ENCODE measurements at regions not wholly inside any gene's neighbourhood (a gene's known extent, or its start where the extent isn't known, plus 50 kb on each side); places are given as distances from the start of the nearest gene placed in this dataset.
"Not testable (repeated sequence)": the region's sequence is repeated elsewhere in the genome, so short reads cannot be mapped to it uniquely, and the experiment has no call there.

DNA sequence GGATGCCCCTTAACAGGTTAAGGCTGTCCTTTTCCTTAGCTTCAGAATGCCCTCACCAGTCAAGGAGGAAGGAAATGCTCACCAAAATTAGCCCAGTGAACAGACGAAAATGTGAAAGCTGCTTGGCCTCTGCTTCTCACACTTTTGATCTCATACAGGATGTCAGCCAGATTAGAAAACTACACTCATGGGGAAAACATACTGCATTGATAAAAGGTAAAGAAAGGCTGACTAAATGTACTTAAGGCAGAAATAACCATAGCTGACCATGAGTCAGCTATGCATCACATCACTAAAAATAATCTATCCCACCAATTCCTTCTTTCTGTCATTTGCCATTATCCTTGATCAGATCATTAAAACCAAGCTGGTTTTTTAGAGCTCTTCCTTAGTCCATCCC is 198.4 kb upstream of the TENT5A start:
- no peak for DNase-seq

DNA sequence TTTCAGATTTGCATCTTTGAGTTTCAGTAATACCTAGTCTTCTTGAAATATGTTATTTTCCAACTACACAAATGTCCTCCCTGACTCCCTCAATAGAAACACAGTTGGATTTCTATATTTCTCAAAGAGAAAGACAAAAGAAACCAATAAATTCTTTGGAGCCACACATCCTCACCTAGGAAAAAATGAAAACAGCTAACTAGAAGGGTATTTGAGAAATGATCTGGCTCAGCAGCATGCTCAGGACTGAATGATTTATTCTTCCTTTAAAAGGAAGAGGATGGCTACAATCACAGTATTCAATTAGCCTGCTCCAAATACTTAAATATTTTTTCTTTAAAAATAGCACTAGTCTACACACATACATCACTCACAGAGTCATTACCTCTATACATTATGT is 196.4 kb upstream of the TENT5A start:
- DNase-seq: no peak

GRCh38 chr6:81948196-81948595 is 195.7 kb upstream of the TENT5A start:
- DNase-seq: not testable (repeated sequence)

DNA sequence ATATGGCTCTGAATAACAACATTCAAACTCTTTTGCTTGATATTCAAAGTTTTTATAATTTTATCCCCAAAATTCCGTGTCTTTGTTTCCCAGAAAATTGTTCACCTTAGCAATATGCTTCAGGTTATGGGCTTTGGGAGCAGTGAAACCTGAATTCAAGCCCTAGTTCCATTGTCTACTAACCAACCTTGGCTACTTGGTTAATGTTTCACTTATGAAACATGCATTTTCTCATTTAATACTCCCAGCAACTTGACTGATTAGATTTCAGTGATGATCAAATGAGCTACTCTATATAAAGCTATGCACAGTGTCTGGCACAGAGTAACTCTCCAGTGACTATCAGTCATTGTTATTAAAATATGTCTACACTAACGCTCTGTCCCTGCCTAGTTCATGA is 192.2 kb upstream of the TENT5A start:
- DNase-seq: no peak

DNA sequence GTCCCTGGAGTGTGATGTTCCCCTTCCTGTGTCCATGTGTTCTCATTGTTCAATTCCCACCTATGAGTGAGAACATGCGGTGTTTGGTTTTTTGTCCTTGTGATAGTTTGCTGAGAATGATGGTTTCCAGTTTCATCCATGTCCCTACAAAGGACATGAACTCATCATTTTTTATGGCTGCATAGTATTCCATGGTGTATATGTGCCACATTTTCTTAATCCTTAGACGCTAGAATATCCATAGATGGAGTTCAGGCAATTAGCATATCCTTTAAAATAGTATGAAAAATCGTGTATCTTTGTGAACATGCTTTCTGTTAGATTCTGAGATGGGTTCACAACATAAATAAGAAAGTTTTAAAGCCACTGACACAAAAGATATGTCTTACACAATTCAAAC is 190.4 kb upstream of the TENT5A start:
- not testable (repeated sequence) for DNase-seq

GRCh38 chr6:81942067-81942370 is 189.5 kb upstream of the TENT5A start:
- no peak for DNase-seq

DNA sequence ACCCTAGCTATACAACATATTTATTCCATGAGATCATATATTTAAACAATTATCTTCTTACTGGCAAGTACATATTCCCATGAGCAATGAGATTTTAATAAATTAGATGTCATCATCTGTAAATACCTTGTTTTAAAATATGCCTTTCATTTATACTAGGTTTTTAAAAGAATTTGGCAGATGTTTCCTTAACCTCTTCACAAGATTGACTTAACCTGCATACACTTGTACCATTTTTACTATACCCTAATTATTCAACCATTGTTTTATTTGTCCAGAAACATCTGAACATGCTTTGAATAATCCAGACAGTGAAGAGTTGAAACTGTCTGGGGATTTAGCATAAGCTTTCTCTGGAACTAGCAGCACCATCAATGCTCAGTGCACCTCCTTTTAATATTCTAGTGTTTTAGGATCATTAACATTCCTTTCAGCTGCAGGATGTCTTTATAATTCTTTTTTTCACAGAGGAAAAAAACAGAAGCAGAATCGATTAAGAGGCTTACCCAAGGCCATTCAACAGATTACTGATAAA is 188.0 kb upstream of the TENT5A start:
- DNase-seq: no peak

- no peak for DNase-seq
Measured at GRCh38 chr6:81939766-81940165, 187.3 kb upstream of the TENT5A start.

DNA sequence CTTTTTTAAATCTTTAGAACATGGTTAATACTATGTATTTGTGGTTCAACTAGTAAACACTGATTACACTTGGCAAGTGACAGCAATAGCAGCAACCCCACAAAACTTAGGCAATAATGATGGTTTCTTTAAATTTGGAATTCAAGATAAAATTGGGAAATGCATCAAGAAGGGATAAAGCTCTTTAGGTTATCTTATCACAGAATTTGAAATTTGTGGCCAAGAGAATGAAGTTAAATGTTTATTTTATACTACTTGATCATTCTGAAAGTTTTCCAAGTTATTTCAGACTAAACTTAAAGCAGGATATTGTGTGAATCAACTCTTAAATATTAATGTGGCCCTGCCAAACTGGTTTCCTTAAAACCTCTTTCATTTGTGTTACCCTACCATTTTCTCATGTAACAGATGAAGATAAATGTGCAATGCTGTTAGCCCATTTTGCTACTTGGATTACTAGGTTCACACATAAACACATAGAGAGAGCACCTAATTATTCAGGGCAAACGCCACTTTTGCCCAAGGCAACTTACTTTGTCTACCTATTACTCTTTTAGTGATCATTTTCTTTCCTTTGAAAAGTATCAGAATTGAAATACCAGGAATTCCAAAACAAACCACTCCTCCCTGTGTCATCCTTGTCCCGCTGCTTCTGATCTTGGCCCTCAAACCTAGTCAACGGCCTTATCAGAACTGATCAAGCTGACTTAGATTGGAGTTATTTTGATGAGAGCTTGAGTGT is 186.7 kb upstream of the TENT5A start:
- DNase-seq: no peak

DNA sequence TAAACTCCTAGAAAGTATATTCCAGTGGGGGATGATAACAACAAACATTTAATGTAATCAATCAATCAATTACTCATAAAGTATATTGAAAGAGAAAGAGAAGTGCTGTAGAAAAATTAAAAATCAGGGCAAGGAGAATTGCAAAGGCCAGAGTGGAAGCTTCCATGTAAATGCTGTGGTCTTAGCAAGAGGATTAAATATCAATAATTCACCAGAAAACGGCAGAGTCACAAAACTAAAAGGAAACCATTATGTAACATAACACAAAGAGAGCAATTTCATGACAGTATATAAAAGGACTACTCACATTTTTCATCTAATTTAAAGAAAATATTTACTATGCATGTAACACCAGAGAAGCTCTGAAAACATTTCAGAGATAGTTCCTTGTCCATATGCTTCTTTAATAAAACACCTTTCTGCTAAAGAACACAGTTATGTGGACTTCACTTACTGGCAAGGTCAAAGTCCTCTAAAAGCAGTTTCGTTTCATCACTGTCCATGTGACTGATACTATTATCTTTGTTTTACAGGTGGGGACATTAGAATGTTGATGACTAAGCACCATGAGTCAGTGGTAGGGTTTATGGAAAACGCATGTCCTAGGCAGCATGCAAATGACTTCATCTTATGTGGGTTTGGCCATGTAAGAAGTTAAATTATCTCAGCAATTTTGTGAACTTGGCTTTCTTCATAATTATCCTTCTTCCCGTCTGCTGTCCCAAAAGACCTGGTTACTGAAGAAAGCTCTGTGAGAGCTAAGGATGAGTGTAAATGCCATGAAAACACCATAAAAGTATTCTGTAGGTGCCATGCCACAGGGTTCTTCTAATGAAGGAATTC is 185.8 kb upstream of the TENT5A start:
- DNase-seq: no peak

DNA sequence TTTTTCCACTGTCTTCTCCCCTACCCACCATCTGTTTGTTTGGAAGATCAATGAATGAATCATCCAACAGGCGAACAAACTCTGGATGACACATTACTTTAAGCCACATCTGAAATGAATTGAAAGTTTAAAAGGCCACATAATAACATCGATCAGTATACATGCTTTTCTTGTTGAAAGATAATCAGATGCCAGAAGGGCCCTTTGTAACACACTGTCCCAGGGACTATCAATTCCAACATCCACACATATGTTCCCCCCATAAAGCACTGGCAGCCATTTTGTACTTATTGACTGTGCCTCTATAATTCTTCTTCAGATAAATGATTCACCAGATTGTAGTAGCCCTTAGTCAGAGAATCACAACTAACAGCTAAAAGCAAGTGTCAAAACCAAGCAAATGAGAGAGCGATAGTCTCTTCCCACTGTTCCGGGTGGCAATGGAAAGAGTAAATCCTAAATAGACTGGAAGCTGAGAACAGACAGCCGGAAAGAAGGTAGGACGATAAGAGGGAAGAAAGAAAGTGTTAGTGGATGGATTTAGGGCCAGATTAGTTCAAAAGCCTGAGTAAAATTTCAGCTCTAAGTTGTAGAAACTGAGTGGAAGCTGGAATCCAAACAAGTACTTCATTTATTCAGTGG is 184.9 kb upstream of the TENT5A start:
- DNase-seq: no peak

DNA sequence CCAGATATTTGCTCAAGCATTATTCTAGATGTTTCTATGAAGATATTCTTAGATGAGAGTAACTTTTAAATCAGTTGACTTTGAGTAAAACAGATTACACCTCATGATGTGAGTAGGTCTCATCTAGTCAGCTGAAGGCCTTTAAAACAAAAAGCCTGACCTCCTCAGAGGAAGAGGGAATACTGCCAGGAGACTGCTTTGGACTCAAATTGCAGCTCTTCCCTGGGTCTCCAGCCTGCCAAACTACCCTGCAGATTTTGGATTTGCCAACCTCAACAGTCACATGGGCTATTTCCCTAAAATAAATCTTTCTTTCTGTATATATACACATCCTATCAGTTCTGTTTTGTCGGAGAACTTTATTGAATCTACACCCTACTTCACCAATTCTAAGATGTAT is 182.5 kb upstream of the TENT5A start:
- DNase-seq: no peak

- DNase-seq: no peak
Measured at GRCh38 chr6:81933608-81934051, 181.1 kb upstream of the TENT5A start.

- DNase-seq: no peak
Measured at GRCh38 chr6:81933089-81933488, 180.6 kb upstream of the TENT5A start.

- not testable (repeated sequence) for DNase-seq
Measured at GRCh38 chr6:81932448-81932847, 180.0 kb upstream of the TENT5A start.

DNA sequence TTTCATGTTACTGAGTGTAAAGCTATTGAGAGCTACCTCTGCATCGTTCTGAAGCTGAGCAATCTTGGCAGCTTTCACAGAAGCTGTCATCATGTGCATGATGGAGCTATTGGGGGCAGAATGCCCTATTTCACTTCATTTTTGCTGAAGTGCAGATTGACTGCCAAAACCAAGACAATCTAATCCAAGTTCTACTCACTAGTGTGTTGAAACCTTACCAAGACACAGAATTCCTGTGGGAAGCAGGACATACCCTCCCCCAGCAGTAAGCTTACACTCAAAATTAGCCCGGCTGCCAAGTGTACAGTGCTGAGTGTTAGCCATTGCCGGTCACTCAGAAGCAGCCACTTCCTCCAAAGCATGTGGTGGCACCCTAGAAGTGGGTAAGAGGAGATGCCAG is 177.3 kb upstream of the TENT5A start:
- no peak for DNase-seq

DNA sequence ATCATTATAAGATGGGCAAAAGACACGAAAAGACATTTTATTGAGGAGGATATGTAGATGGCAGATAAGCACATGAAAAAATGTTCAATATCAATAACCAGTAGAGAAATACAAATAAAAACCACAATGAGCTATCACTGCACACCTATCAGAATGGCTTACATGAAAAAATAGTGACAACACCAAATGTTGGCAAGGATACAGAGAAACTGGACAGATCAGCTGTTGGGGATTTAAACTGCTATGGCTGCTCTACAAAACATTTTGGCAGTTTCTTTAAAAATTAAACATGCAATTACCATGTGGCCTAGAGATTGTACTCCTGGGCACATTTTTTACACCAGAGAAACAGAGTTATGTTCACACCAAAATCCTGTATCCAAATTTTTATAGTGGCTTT is 172.7 kb upstream of the TENT5A start:
- no peak for DNase-seq

DNA sequence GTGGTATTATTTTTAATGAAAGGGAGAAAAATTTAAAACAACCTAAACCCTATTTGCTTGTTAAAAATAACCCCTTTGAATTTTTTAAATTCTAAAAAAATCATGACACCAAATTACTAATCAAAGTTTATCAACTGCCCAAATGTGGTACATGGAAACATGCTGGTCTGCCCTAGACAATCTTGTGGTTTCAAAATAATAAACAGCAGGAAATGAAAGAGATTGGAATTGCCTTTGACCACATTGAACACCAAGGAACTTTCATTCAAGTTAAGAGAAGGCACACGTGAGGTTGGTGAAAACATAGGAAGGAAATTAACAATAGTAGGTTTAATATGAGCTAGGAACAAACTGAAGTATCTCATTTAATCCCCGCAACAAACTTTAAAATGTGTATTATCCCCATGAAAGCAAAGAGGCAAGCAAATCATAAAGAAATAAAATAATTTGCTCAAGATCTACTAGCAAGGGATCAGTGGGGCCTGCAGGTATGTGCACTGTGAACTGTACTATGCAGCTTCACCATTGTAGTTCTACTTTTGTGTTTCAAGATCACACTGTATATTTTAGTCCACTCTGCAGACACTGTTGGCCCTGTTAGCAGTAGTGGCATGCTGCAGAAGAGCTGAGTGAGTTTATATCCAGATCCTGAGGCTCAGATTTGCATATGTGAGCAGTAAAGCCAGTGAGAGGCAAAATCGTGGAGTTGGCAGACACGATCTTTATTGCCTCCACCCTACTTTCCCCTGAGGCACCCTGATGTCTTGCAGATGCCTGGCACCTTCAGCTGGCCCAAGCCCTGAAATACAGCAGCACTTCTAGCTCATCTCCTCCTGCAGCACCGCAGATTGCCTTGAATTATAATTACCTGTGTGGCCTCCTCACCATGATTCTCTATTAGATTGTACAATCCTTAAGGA is 157.8 kb upstream of the TENT5A start:
- no peak for DNase-seq

GRCh38 chr6:81909162-81909561 is 156.7 kb upstream of the TENT5A start:
- DNase-seq: no peak

GRCh38 chr6:81906709-81907204 is 154.3 kb upstream of the TENT5A start:
- DNase-seq: no peak

GRCh38 chr6:81906041-81906440 is 153.6 kb upstream of the TENT5A start:
- no peak for DNase-seq

DNA sequence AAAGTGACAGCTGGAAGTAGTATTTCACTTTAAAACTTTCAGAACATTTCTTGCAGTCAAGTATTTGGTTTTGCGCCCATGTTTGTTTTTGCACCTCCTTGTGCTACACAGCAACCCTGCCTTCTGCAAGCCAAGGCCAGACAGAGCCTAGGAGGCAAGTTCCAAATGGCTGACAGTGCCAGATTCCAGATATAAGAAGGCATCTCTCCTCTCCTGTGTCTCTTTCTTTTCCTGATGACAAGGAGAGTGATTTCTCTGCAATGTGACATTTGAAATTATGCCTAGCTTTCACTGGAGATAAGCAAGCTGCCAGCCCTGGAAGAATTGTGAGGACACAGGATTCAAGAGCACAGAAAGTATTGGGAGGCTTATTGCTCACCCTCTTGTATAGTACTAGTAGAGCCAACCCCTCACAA is 149.1 kb upstream of the TENT5A start:
- DNase-seq: no peak
